HCT116 (cell line): ENCODE measurements at regions not wholly inside any gene's neighbourhood (a gene's known extent, or its start where the extent isn't known, plus 50 kb on each side); places are given as distances from the start of the nearest gene placed in this dataset. TPM values are rescaled to one million over a fixed set of nuclear protein-coding genes. Genes with fewer than 3 reads are reported as not detected.

Experiments used
- ATAC-seq: fragments of 200-7000 bp; cut with Tn5 transposase; 2 replicates; pipeline ENCODE4 v1.9.1; 2020; ENCODE audit warnings: mild to moderate bottlenecking, moderate library complexity
- BruUV-seq: library from RNA; stranded (reverse); fragments of 400-500 nt; replicated peaks from 2 replicates; lab custom pipeline; 2021; lab: Mats Ljungman, UMichigan
- CTCF ChIA-PET: fragments of 300-600 bp; sonication (Branson Sonifier 250); formaldehyde crosslinking; loops from one replicate; lab custom pipeline; 2021; ENCODE audit warnings: antibody characterized with exemption; lab: Charles Lee
- POLR2A ChIA-PET: fragments of 300-600, 350-600 bp; sonication (Branson Sonifier 250); formaldehyde crosslinking; loops from one replicate; lab custom pipeline; 2021; ENCODE audit warnings: antibody characterized with exemption; lab: Charles Lee
- RAD21 ChIA-PET, 2 experiments: fragments of 300-600 bp; sonication (Branson Sonifier 250); formaldehyde crosslinking; loops; one replicate each; lab custom pipeline; 2023; ENCODE audit warnings: low total read pairs in 2 of 2; ENCODE audit not compliant: uncharacterized antibody in 2 of 2, unreplicated experiment in 2 of 2, low non-redundant PET in 1 of 2; lab: Charles Lee
- DNase-seq: peaks from one replicate; pipeline ENCODE4 v3.0.0-alpha.2; 2010; ENCODE audit warnings: low read depth, low spot score
- H2AFZ ChIP-seq: fragments of 200-600 bp; shearing (Covaris generic), sonication (generic); 2 replicates; pipeline ENCODE4 v1.6.1; 2017; ENCODE audit warnings: low read depth, mixed run types, mixed read lengths, antibody characterized with exemption, low read length; ENCODE audit not compliant: poor library complexity, severe bottlenecking
- H3K27ac ChIP-seq: 2 replicates; pipeline ENCODE4 v1.5.1; 2012; ENCODE audit warnings: low read depth, low read length
- H3K27me3 ChIP-seq: fragments of 200-600 bp; sonication (generic); 2 replicates; pipeline ENCODE4 v1.6.1; 2016; ENCODE audit warnings: mixed run types, low read length, mixed read lengths; ENCODE audit not compliant: insufficient read depth
- H3K36me3 ChIP-seq, 2 experiments: fragments of 200-500 bp in 1 of 2; fragments of 200-600 bp in 1 of 2; sonication (Bioruptor generic) in 1 of 2; sonication (generic) in 1 of 2; 2 replicates each; pipeline versions ENCODE4 v1.5.1 to v1.6.1; 2014 to 2016; ENCODE audit warnings: low read length in 2 of 2, inconsistent platforms in 1 of 2, mixed read lengths in 1 of 2, mixed run types in 1 of 2; ENCODE audit not compliant: insufficient read depth in 2 of 2, control insufficient read depth in 1 of 2
- H3K4me1 ChIP-seq, 2 experiments: fragments of 200-600 bp in 1 of 2; sonication (generic) in 1 of 2; 2 replicates each; pipeline versions ENCODE4 v1.5.1 to v1.6.1; 2012 to 2017; ENCODE audit warnings: low read length in 2 of 2, inconsistent platforms in 1 of 2, mild to moderate bottlenecking in 1 of 2, mixed read lengths in 1 of 2, mixed run types in 1 of 2, moderate library complexity in 1 of 2; ENCODE audit not compliant: insufficient read depth in 2 of 2, control insufficient read depth in 1 of 2
- H3K4me2 ChIP-seq: fragments of 200-600 bp; sonication (generic); 2 replicates; pipeline ENCODE4 v1.6.1; 2017; ENCODE audit warnings: mixed run types, low read length, mixed read lengths
- H3K4me3 ChIP-seq, 2 experiments: fragments of 200-600 bp in 1 of 2; sonication (generic) in 1 of 2; replicated peaks in 1 of 2; 2 replicates each; pipeline ENCODE4 v1.5.1; 2011 to 2016; ENCODE audit warnings: low read length in 2 of 2, control low read depth in 1 of 2, low read depth in 1 of 2, mild to moderate bottlenecking in 1 of 2, mixed read lengths in 1 of 2, mixed run types in 1 of 2
- H3K79me2 ChIP-seq: fragments of 200-600 bp; sonication (generic); 2 replicates; pipeline ENCODE4 v1.6.1; 2017; ENCODE audit warnings: mild to moderate bottlenecking, mixed run types, low read length, moderate library complexity, mixed read lengths; ENCODE audit not compliant: insufficient read depth
- H3K9ac ChIP-seq: fragments of 200-600 bp; sonication (generic); 2 replicates; pipeline ENCODE4 v1.6.1; 2016; ENCODE audit warnings: low read length, mixed read lengths
- H3K9me2 ChIP-seq: fragments of 200-600 bp; sonication (generic), shearing (Covaris generic); 2 replicates; pipeline ENCODE4 v1.6.1; 2017; ENCODE audit warnings: mixed run types, mild to moderate bottlenecking, moderate library complexity; ENCODE audit not compliant: insufficient read depth
- H3K9me3 ChIP-seq, 2 experiments: fragments of 200-500 bp in 1 of 2; fragments of 200-600 bp in 1 of 2; sonication (Bioruptor generic) in 1 of 2; sonication (generic) in 1 of 2; 2 replicates each; pipeline ENCODE4 v1.6.1; 2014 to 2017; ENCODE audit warnings: low read length in 2 of 2, mixed read lengths in 2 of 2, inconsistent platforms in 1 of 2, low read depth in 1 of 2, mild to moderate bottlenecking in 1 of 2, mixed run types in 1 of 2, moderate library complexity in 1 of 2; ENCODE audit not compliant: control insufficient read depth in 1 of 2, insufficient read depth in 1 of 2
- H4K20me1 ChIP-seq: fragments of 200-600 bp; sonication (generic), shearing (Covaris generic); 2 replicates; pipeline ENCODE4 v1.6.1; 2017; ENCODE audit warnings: mixed run types, mild to moderate bottlenecking, moderate library complexity; ENCODE audit not compliant: insufficient read depth
- CBX3 ChIP-seq: IDR thresholded peaks from 2 replicates; pipeline ENCODE4 v1.6.1; 2012; ENCODE audit warnings: low read depth
- CEBPB ChIP-seq: IDR thresholded peaks from 2 replicates; pipeline ENCODE4 v1.6.1; 2012; ENCODE audit warnings: low read depth
- CTCF ChIP-seq, 3 experiments: fragments of 200-600 bp in 1 of 3; sonication (generic) in 1 of 3; IDR thresholded peaks in 2 of 3; conservative IDR thresholded peaks in 1 of 3; 2 replicates each; pipeline ENCODE4 v1.5.1; 2012 to 2017; ENCODE audit warnings: low read depth in 2 of 3, low read length in 2 of 3, antibody characterized with exemption in 1 of 3, borderline replicate concordance in 1 of 3, control low read depth in 1 of 3, mild to moderate bottlenecking in 1 of 3, mixed read lengths in 1 of 3, mixed run types in 1 of 3, moderate library complexity in 1 of 3; ENCODE audit not compliant: insufficient read depth in 1 of 3
- EZH2 ChIP-seq: fragments of 200-600 bp; sonication (generic); IDR thresholded peaks from 2 replicates; pipeline ENCODE4 v1.6.1; 2017; ENCODE audit warnings: antibody characterized with exemption, mixed run types
- FOSL1 ChIP-seq: IDR thresholded peaks from 2 replicates; pipeline ENCODE4 v1.6.1; 2012; ENCODE audit warnings: low read depth
- JUND ChIP-seq: IDR thresholded peaks from 2 replicates; pipeline ENCODE4 v1.6.1; 2012
- POLR2A ChIP-seq: IDR thresholded peaks from 2 replicates; pipeline ENCODE4 v1.7.0; 2011; ENCODE audit warnings: borderline replicate concordance; ENCODE audit not compliant: insufficient read depth, insufficient read length; ENCODE audit errors: extremely low read depth
- POLR2AphosphoS5 ChIP-seq: IDR thresholded peaks from 2 replicates; pipeline ENCODE4 v1.6.1; 2011; ENCODE audit warnings: mild to moderate bottlenecking, low read depth, low read length, moderate library complexity
- SRF ChIP-seq: IDR thresholded peaks from 2 replicates; pipeline ENCODE4 v1.6.1; 2012; ENCODE audit warnings: low read depth
- ZBTB33 ChIP-seq: IDR thresholded peaks from 2 replicates; pipeline ENCODE4 v1.6.1; 2011; ENCODE audit warnings: mild to moderate bottlenecking, low read length, moderate library complexity; ENCODE audit not compliant: insufficient replicate concordance; ENCODE audit errors: extremely low read depth
- ZFX ChIP-seq: fragments of 450-650 bp; IDR thresholded peaks from 2 replicates; pipeline ENCODE4 v1.6.1; 2017
- ZNF274 ChIP-seq: fragments of 200-500 bp; sonication (Bioruptor generic); IDR thresholded peaks from 2 replicates; pipeline ENCODE4 v1.6.1; 2014; ENCODE audit warnings: mild to moderate bottlenecking, low read depth, low read length, inconsistent platforms
- intact Hi-C: fragments of 100-400 bp; cut with micrococcal nuclease; formaldehyde crosslinking; loops from 2 replicates; pipeline ENCODE4 v1.10.0; 2022
- microRNA-seq: library from miRNA; unstranded; fragments of <30 nt; microRNA quantifications from one replicate; pipeline ENCODE4, GENCODE V29; 2016; ENCODE audit warnings: borderline number of aligned reads
- TF ChIP-seq, protein P1 (sequence below): IDR thresholded peaks from 2 replicates; pipeline ENCODE4 v1.6.1; 2012

GRCh38 chr11:79492008-79492407 lies 51.2 kb upstream of the TENM4 start:
- Histone ChIP-seq H3K9me2 (no peaks in the 10 kb centered on the region), H3K4me2 (no peak overlapping the region), H3K36me3 (no peaks in the 10 kb centered on the region), H3K79me2 (no peaks in the 10 kb centered on the region), H3K27ac (no peak overlapping the region), H3K4me1 (no peaks in the 10 kb centered on the region), H3K9me3 (no peaks in the 10 kb centered on the region), H3K9ac (no peak overlapping the region), H3K4me3 (no peak overlapping the region), H3K27me3 (no peaks in the 10 kb centered on the region), H4K20me1 (no peaks in the 10 kb centered on the region), H2AFZ (no peak overlapping the region)
- ATAC-seq (no peak), DNase-seq (no peak)
- CTCF ChIA-PET, result no interaction called here
- intact Hi-C loops, result loop anchor here (2.0 kb wide), 2 partner anchors 91 to 847 kb away; no protein-coding TSS in a partner anchor
- no TSS peak for BruUV-seq
- RAD21 ChIA-PET, result no interaction called here
- TF ChIP-seq SRF (no peak), ZNF274 (no peak), CEBPB (no peak), FOSL1 (no peak), CTCF (IDR thresholded peaks at IDR 0.05 in 2 of 3, conservative IDR thresholded peaks at IDR 0.05 in 1 of 3; ENCODE audit: borderline replicate concordance in 1 of 3, insufficient read depth in 1 of 3, low read depth in 2 of 3, low read length in 2 of 3) (no peak), ZFX (no peak), POLR2A (no peak), JUND (no peak), POLR2AphosphoS5 (no peak), EZH2 (no peak), CBX3 (no peak), ZBTB33 (no peak)
- TF ChIP-seq, protein P1, sequence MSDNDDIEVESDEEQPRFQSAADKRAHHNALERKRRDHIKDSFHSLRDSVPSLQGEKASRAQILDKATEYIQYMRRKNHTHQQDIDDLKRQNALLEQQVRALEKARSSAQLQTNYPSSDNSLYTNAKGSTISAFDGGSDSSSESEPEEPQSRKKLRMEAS, result no peak
- POLR2A ChIA-PET, result no interaction called here

Small RNA genes in the stretch of these regions (microRNA-seq; reads per million reads assigned to microRNA genes)
- not detected for gene MIR4300
